ENCODE measurements at regions not wholly inside any gene's neighbourhood (a gene's known extent, or its start where the extent isn't known, plus 50 kb on each side); places are given as distances from the start of the nearest gene placed in this dataset.

GRCh38 chr6:22356362-22356940 lies 59.6 kb upstream of the PRL start:
- Histone ChIP-seq H3K27ac (ENCODE audit: low read depth in 2 of 2, low read length in 2 of 2) (no peak overlapping the region), H3K9me3 (ENCODE audit: control insufficient read depth in 2 of 3, insufficient read depth in 1 of 3, low read length in 3 of 3) (no peaks in the 10 kb centered on the region), H3K27me3 (ENCODE audit: control insufficient read depth, insufficient read depth, low read length) (no peaks in the 10 kb centered on the region), H3K9ac (ENCODE audit: low read length in 3 of 3) (no peak overlapping the region), H3K4me3 (ENCODE audit: low read length in 3 of 3) (no peak overlapping the region), H3K36me3 (ENCODE audit: control insufficient read depth in 2 of 3, insufficient read depth in 3 of 3, low read length in 3 of 3) (no peaks in the 10 kb centered on the region), H3K4me1 (ENCODE audit: control insufficient read depth in 2 of 3, insufficient read depth in 2 of 3, low read depth in 1 of 3, low read length in 3 of 3) (no peaks in the 10 kb centered on the region)
- DNase-seq (peak in 1 of 5 donors; percentile 72), FAIRE-seq (no peak)
- intact Hi-C loops (cut with DNase I) = no loop called here
- TF ChIP-seq CTCF (IDR thresholded peaks at IDR 0.05; ENCODE audit: borderline replicate concordance, extremely low read depth, insufficient read depth) = no peak

- DNase-seq (no peak), FAIRE-seq (no peak)
- peaks cover 0 to 2% (median 0%) of the 10 kb centered on the region in 3 donors for H3K4me1 ChIP-seq (ENCODE audit: control insufficient read depth in 2 of 3, insufficient read depth in 2 of 3, low read depth in 1 of 3, low read length in 3 of 3)
- intact Hi-C loops (cut with DNase I) = no loop called here
- no peaks in the 10 kb centered on the region for H3K27me3 ChIP-seq (ENCODE audit: control insufficient read depth, insufficient read depth, low read length)
- H3K9me3 ChIP-seq (ENCODE audit: control insufficient read depth in 2 of 3, insufficient read depth in 1 of 3, low read length in 3 of 3) = no peaks in the 10 kb centered on the region
- no peaks in the 10 kb centered on the region for H3K36me3 ChIP-seq (ENCODE audit: control insufficient read depth in 2 of 3, insufficient read depth in 3 of 3, low read length in 3 of 3)
- no peak overlapping the region for H3K9ac ChIP-seq (ENCODE audit: low read length in 3 of 3)
- no peak overlapping the region for H3K27ac ChIP-seq (ENCODE audit: low read depth in 2 of 2, low read length in 2 of 2)
- TF ChIP-seq CTCF (IDR thresholded peaks at IDR 0.05; ENCODE audit: borderline replicate concordance, extremely low read depth, insufficient read depth) = no peak
- no peak overlapping the region for H3K4me3 ChIP-seq (ENCODE audit: low read length in 3 of 3)
Observed at GRCh38 chr6:22357724-22358189, 60.9 kb upstream of the PRL start.

- FAIRE-seq = no peak
Observed at GRCh38 chr6:22361576-22361975, 64.7 kb upstream of the PRL start.

More at GRCh38 chr6:22361576-22361975, 64.7 kb upstream of the PRL start:
- TF ChIP-seq CTCF (IDR thresholded peaks at IDR 0.05; ENCODE audit: borderline replicate concordance, extremely low read depth, insufficient read depth) = no peak
- Histone ChIP-seq H3K9me3 (ENCODE audit: control insufficient read depth in 2 of 3, insufficient read depth in 1 of 3, low read length in 3 of 3) (no peaks in the 10 kb centered on the region), H3K4me3 (ENCODE audit: low read length in 3 of 3) (no peak overlapping the region), H3K27ac (ENCODE audit: low read depth in 2 of 2, low read length in 2 of 2) (no peak overlapping the region), H3K9ac (ENCODE audit: low read length in 3 of 3) (no peak overlapping the region), H3K4me1 (ENCODE audit: control insufficient read depth in 2 of 3, insufficient read depth in 2 of 3, low read depth in 1 of 3, low read length in 3 of 3) (peaks cover 0 to 2% (median 0%) of the 10 kb centered on the region in 3 donors), H3K27me3 (ENCODE audit: control insufficient read depth, insufficient read depth, low read length) (no peaks in the 10 kb centered on the region), H3K36me3 (ENCODE audit: control insufficient read depth in 2 of 3, insufficient read depth in 3 of 3, low read length in 3 of 3) (no peaks in the 10 kb centered on the region)
- intact Hi-C loops (cut with DNase I) = no loop called here
- DNase-seq = no peak
